GM18511 (cell line): ENCODE measurements at regions not wholly inside any gene's neighbourhood (a gene's known extent, or its start where the extent isn't known, plus 50 kb on each side); places are given as distances from the start of the nearest gene placed in this dataset.

Experiments used
- ATAC-seq: cut with Tn5 transposase; IDR thresholded peaks from one replicate; pipeline ENCODE4 v1.9.1; 2021; ENCODE audit warnings: mild to moderate bottlenecking, moderate library complexity; ENCODE audit not compliant: unreplicated experiment

DNA sequence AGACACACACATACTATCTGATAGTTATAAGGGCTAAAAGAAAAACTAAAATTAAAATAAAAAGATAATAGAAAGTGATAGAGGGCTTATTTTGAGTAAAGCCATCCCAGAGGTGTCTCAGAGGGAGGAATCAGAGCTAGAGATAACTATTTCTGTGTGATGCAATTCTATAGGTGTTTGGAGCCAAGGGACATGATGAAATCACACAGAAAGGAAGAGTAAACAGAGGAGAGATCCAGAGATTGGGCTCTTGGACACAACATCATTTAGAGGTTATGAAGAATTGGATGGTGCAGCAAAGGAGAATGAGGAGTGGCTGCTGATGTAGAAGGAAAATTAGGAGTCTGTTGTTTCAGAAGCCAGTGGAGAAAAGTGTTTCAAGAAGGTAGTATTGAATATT, 393.5 kb downstream of the DIRAS2 start:
- ATAC-seq, result no peak

DNA sequence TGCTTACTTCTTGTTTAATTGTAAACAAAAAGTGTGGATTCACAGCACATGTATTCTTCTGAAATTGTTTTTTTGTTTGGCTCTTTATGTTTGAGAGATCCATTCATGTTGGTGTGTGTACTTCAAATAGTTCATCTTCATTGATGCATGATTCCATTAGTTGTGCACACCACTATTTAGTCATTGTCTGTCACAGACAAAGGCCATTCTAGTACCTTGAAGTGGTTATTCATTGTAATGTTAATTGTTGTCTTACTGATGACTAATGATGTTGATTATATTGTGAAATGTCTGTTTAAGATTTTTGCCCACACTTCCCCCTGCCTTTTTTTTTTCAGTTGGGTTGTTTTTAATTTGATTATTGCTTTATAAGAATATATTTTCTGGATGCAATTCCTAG, 391.3 kb downstream of the DIRAS2 start:
- ATAC-seq, result no peak

GRCh38 chr9:90256345-90256744, 386.3 kb downstream of the DIRAS2 start:
- no peak for ATAC-seq

GRCh38 chr9:90259311-90260246, 383.0 kb downstream of the DIRAS2 start:
- ATAC-seq, result no peak

DNA sequence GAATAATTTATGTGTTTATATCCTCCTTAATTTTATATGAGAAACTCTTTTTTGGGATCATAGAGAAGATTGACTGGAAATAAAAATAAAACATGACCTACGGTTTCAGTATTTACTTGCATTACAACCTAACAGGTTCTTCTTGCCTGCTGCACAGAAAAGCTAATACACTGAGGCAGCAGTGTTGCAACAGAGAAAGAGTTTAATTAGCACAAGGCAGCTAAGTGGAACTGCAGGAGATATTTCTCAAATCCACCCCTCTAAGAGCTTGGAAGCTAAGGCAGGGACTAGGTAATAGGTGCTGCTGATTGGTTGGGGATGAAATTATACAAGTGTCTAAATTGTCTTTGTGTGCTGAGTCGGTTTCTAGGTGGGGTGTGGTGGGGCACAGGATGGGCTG, 380.9 kb downstream of the DIRAS2 start:
- ATAC-seq, result no peak

- no peak for ATAC-seq
These were observed 374.0 kb downstream of the DIRAS2 start for GRCh38 chr9:90268613-90269012.

DNA sequence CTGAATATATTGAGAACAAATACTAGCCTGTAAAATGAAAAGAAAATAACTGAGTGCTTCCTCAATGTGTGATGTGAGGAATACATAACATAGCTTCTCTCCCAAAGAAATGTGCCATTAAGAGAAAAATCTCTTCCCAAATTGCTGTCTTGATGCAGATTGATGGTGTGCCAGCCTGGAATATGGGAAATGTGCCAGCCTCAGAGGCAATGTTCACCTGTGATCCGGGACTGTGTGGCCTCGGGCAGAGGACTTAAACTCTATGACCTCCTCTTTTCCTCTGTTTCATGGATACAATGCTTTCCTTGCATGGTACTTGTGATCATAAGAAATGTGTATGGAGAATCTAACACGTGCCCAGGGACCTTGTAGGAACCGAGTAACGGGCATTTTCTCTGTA, 370.9 kb downstream of the DIRAS2 start:
- ATAC-seq, result no peak

DNA sequence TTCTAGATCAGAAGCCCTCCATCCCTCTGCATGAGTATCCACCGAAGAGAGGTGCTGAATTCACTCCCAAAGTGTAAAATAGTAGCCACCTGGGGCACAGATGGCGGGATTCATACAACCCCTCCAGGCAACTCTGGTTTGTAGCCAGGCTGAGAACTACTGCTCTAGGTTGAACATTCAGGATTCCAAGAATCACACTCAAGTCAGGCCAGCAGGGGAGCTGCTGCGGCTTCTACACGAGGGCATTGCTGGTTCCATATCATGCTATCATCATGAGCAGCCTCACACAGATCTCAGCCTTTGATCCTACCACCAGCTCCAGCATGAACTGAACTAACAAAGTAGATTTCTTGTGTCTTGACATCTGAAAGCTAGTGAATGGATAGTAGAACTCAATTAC, 367.9 kb downstream of the DIRAS2 start:
- no peak for ATAC-seq

DNA sequence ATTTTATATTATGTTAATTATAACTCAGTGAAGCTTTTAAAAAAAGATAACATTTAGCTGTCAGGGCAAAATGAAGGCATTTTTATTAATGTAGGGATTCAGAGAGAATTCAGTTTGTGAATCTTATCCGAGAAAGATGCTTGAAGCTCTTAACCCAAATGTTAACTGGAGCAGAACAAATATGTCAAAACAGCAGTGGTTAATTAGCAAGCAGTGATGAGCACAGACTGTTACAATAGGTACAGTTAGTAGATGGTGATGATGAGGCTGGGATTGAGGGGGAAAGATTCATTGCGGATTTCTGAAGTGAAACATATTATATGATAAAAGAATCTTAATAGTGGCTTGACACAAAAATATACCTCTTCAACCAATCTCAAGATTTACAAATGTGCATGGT, 356.7 kb downstream of the DIRAS2 start:
- no peak for ATAC-seq

DNA sequence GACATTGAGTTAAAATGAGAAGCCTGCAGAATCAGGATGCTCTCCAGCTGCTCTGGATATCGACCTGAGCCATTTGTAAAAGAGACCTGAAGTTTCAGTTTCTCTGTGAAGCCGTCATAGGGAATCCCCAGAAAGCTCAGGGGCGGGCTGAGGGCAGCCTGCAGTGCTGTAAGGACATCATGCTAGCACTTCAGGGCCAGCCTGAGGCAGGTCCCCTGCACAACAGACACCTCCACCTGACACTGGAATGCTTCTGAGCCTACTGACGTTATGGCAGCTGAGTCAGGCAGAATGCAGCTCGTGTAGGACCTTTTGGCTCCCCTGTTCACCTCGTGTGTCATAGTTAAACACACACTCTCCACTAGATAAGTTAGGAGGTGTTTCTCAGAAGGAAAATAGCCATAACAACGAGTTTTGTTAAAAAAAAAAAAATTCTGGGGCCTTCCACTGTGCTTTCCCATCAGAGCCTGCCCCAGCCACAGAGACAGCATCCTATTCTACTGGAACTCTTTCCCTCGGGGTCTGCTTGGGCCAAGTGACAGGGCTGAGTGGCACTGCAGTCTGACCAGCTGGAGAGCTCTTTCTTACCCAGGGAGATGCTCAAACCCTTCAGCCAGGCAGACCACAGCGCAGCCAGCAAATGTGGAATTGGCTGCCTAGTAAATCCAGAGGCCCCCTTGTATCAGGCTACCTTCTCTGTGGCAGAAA, 354.9 kb downstream of the DIRAS2 start:
- ATAC-seq, result peak; percentile 98

DNA sequence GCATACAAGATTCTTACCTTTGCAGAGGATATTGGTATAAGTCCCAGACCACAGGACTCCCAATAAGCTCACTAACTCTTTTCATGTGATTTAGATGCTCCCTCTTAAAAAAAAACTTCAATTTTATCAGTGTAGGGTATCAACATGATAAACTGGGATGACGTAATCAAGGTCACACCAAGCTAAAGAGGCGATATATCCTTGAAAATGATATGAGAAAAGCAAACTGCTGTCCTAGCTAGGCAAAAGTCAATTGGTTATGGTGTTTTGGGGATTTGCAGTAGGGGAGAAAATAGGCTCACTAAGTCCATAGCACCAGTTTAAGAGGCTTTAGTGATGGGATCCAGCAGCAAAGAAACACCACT, 354.4 kb downstream of the DIRAS2 start:
- ATAC-seq, result peak; percentile 8

DNA sequence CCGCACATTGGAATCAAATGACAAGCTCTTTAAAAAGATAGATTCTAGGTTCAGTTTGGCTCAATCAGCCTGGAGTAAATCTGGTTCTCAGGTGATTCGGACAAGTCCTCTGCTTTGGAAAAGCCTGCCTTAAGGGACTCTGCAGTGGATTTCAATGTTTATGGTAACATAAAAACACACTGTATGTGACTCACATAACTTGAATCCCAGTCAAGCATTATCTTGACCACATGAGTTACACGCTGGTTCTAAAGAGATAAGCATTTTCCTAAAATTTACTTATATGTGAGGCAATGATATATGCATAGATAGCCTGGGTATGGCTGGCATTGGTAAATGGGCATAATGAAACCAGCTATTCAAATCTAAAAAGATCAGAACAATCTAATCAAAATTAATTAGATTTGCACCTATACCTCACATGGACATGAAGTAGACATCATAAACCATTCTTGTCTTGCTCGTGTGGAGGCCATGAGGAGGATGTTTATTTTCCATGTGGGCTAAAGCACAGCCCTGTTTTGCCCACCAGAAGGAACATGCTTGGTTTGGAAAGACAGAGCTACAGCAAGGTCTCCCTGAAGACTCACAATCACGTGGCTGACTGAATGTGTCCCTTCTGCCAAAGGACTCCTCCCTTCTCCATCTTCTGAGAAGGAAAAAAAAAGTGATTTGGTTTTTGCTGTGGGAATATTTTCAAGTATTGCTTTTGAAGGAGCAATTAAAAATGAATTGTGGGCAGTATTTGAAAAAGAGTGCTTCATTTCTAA, 351.7 kb downstream of the DIRAS2 start:
- no peak for ATAC-seq

GRCh38 chr9:90296539-90296938, 346.1 kb downstream of the DIRAS2 start:
- no peak for ATAC-seq

- no peak for ATAC-seq
These were observed 342.7 kb downstream of the DIRAS2 start for GRCh38 chr9:90299968-90300367.

DNA sequence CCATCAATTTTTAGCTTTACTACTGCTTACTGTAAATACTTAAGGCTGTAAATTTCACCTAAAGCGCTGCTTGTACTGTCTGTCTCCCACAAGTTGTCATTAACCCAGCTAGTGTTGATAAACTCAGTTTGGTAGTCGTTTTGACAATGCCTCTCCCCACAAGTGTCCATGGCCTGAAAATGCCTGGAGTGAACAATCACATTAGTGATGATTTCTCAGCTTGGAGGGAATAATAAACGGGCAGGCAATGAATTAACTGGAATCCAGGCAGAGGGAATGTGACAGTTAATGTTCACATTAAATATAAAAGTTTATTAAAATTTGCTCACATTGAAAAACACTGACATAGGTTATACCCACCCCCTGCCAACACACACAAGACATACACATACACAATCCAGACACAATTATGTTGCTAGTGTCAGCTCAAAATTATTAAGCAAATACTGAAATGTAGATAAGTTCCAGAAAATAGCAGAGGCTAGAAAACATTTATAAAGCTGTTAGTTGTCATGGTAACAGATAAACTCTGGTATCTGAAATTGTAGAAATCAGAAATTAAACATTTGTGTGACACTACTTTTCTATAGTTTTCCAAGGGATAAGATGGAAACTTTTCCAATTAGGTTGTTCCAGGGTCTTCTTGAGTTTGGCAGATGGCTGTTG, 341.9 kb downstream of the DIRAS2 start:
- ATAC-seq, result no peak

- ATAC-seq, result no peak
These were observed 341.4 kb downstream of the DIRAS2 start for GRCh38 chr9:90301277-90301653.

DNA sequence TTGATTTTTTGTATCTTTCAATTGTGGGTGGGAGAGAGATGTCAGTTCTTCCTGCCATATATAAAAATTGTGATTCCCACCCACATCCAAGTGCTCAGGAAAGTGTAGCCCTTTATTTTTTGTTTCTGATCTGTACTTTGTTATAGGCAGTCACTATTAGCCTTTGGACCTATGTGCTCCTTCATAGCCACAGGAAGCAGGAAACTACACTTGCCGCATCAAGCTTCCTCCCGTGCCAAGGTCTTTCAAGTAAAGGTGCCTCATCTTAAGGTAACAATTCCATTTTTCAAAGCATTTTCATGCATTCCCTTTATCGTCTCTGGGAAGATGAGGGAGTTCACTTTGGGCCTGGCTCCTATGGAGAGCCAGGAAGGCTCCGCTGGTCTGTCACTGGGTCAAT, 339.0 kb downstream of the DIRAS2 start:
- no peak for ATAC-seq

- ATAC-seq, result no peak
These were observed 336.5 kb downstream of the DIRAS2 start for GRCh38 chr9:90306158-90306557.

DNA sequence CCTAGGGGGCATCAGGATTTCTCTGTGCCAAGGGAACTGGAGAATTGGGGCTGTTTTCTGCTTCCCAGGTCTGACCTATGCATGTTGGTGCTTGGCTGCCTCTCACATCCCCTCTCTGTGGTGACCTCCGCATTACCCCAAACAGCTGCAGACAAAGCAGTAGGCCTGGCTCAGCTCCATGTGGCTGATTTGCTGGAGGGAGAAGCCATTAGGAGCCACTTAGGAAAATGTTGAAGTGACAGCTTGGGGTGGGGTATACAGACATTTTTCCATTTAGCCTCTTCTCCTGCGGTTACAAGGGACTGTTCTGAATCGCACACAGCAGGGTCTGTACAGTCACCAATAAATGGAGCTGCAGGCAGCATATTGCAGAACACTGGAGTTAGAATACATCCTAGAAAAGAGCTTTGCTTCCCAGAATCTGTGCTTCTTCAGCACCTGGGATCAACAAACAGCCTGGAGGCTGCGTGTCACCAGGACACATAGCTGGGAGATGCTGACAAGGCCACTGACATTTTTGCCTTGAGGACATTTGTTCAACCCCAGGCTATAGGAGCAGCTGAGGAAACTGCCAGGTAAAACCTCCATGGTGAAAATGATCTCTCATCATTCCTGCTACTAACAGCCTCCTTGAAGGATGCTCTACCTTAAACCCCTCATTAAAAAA, 335.3 kb downstream of the DIRAS2 start:
- no peak for ATAC-seq

- ATAC-seq, result no peak
These were observed 334.7 kb downstream of the DIRAS2 start for GRCh38 chr9:90307891-90308290.

GRCh38 chr9:90308691-90309090, 333.9 kb downstream of the DIRAS2 start:
- no peak for ATAC-seq
